GM12891 (cell line): ENCODE measurements at regions not wholly inside any gene's neighbourhood (a gene's known extent, or its start where the extent isn't known, plus 50 kb on each side); places are given as distances from the start of the nearest gene placed in this dataset.

Experiments
- DNase-seq: peaks from one replicate; pipeline ENCODE4 v3.0.0; 2011; ENCODE audit warnings: low spot score; ENCODE audit not compliant: insufficient read length
- FAIRE-seq: peaks from 2 replicates; lab custom pipeline; 2011; peaks lifted over from hg19 to GRCh38; lab: Jason Lieb, UNC
- PAX5 ChIP-seq: IDR thresholded peaks from 2 replicates; pipeline ENCODE4 v1.6.1; 2011; ENCODE audit warnings: low read length, moderate library complexity, mild to moderate bottlenecking; ENCODE audit not compliant: insufficient read depth, severe bottlenecking
- POLR2A ChIP-seq: IDR thresholded peaks from 2 replicates; pipeline ENCODE4 v1.6.1; 2011; ENCODE audit warnings: low read depth, low read length, control low read depth
- POLR2AphosphoS5 ChIP-seq: IDR thresholded peaks from 2 replicates; pipeline ENCODE4 v1.6.1; 2011; ENCODE audit warnings: low read depth, low read length, control low read depth
- POU2F2 ChIP-seq: IDR thresholded peaks from 2 replicates; pipeline ENCODE4 v1.6.1; 2011; ENCODE audit warnings: low read depth, mild to moderate bottlenecking, control low read depth, low read length, moderate library complexity
- SPI1 ChIP-seq: IDR thresholded peaks from 2 replicates; pipeline ENCODE4 v1.6.1; 2011; ENCODE audit warnings: low read depth, low read length, control low read depth
- TAF1 ChIP-seq: IDR thresholded peaks from 2 replicates; pipeline ENCODE4 v1.6.1; 2011; ENCODE audit warnings: low read depth, low read length, control low read depth

DNA sequence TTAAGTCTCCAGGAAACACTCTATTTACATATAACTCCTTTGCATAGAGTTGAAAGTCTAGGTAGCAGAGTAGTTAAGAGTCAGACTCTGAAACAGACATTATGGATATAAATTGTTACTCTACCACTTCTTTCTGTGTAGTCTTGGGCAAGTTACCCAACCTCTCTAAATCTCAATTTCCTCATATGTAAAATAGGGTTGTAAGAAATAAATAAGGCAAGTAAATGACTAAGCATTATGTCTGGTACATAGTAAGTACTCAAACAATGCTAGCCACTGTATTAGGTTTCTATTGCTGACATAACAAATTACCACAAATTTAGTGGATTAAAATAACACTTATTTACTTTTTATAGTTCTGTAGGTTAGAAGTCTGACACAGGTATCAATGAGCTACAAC, 394.1 kb downstream of the PRDM5 start:
- DNase-seq (no peak), FAIRE-seq (no peak)
- TF ChIP-seq PAX5 (no peak), POLR2AphosphoS5 (no peak), POU2F2 (no peak), SPI1 (no peak), POLR2A (no peak), TAF1 (no peak)

DNA sequence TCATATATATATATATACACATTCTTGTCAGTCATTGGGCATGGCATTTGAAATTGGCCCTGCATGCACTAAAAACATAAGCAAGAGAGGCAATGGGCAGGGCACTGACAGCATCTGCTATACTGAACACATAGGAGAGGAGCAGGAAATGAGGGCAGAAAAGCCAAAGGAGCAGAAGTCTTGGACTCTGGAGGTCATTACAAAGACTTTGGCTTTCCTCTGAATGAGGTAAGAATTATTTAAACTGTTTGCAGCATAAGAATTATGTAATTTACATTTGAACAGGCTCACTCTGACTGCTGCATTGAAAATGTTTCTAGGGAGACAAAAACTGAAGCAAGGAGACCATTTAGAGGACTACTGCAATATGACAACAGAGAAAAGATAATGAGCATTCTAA, 396.5 kb downstream of the PRDM5 start:
- TF ChIP-seq POLR2AphosphoS5 (no peak), POLR2A (no peak), PAX5 (no peak), SPI1 (no peak), TAF1 (no peak), POU2F2 (no peak)
- DNase-seq = no peak
- no peak for FAIRE-seq

DNA sequence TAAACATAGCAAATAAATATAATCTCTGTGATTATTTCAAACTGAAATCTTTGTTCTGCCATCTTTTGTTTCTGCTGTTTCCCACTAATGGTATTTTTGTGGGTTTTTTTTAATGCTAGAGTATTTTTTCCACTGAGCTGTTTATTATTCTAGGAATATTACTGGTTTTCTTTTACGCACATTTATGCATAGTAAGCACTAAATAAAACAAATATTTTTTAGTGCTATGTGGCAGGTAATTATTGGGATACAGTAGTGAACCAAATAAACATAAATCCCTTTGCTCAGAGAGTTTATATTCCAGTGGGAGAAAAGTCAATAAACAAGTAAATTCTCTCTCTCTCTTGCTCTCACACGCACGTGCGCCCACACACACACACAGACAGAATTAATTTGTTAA, 397.4 kb downstream of the PRDM5 start:
- no peak for FAIRE-seq
- DNase-seq = no peak

DNA sequence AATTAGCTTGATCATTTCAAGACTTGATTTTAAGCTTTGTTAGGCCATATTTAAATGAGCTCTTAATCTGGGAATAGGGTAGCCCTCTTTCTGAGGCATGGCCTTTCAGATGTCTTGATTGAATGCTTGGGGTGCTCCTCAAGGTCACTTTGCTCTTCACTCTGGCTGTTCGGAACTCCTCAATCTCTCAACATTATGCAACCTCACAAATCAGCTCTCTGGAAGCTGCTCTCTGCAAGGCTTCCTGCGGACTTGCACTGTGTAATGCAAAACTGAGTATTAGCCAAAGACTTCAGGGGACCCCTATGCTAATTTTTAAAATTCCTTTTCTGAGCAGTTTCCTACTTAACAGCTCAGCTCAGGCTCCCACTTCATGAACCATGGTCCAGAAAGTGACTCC, 398.3 kb downstream of the PRDM5 start:
- TF ChIP-seq POLR2AphosphoS5 (no peak), POLR2A (no peak)
- no peak for FAIRE-seq
- no peak for DNase-seq

More for the DNA sequence above, 397.4 kb downstream of the PRDM5 start:
- TF ChIP-seq POU2F2 = no peak
- no peak for TF ChIP-seq POLR2AphosphoS5
- no peak for TF ChIP-seq SPI1
- no peak for TF ChIP-seq TAF1
- TF ChIP-seq PAX5 = no peak
- no peak for TF ChIP-seq POLR2A

DNA sequence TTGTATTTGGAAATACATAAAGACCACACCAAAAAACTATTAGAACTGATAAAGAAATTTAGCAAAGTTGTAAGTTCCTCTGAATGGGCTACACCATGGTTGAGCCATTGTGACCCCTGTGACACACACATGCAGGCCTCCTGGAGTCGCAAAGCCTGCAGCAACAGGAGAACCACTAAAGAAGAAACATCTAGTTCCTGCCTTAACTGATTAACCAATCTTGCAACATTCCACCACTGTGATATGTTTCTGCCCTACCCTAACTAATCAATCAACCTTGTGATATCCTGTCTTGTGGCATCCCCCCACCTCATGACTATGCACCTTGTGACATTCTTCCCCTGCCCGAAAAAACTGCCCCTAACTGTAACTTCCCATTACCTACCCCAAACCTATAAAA, 401.8 kb downstream of the PRDM5 start:
- TF ChIP-seq TAF1 (no peak), POLR2A (no peak), POLR2AphosphoS5 (no peak), POU2F2 (no peak), PAX5 (no peak), SPI1 (no peak)
- FAIRE-seq (no peak), DNase-seq (no peak)

- no peak for FAIRE-seq
- no peak for DNase-seq
- TF ChIP-seq TAF1 (no peak), POLR2AphosphoS5 (no peak), PAX5 (no peak), POLR2A (no peak), POU2F2 (no peak), SPI1 (no peak)
Measured at GRCh38 chr4:120517966-120518365, 404.6 kb downstream of the PRDM5 start.

DNA sequence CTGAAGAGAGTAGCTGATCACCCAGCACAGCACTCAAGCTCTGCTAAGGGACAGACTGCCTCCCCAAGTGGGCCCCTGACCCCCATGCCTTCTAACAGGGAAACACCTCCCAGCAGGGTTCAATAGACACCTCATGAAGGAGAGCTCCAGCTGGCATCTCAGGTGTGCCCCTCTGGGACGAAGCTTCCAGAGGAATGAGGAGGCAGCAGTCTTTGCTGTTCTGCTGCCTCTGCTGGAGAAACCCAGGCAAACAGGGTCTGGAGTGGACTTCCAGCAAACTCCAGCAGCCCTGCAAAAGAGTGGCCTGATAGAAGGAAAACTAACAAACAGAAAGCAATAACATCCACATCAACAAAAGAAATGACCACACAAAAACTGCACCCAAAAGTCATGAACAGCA, 412.8 kb downstream of the PRDM5 start:
- FAIRE-seq = no peak

DNA sequence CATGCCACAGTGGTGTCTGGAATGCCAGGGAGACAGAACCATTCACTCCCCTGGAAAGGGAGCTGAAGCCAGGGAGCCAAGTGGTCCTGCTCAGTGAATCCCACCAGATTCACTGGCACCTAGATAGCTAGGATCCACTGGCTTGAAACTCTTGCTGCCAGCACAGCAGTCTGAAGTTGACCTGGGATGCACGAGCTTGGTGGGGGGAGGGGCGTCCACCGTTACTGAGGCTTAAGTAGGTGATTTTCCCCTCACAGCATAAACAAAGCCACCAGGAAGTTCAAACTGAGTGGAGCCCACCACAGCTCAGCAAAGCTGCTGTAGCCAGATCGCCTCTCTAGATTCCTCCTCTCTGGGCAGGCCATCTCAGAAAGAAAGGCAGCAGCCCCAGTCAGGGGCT, 413.3 kb downstream of the PRDM5 start:
- FAIRE-seq (no peak), DNase-seq (no peak)
- no peak for TF ChIP-seq PAX5
- no peak for TF ChIP-seq POLR2AphosphoS5
- no peak for TF ChIP-seq POLR2A
- TF ChIP-seq POU2F2 = no peak
- no peak for TF ChIP-seq TAF1
- no peak for TF ChIP-seq SPI1

More for the DNA sequence above, 412.8 kb downstream of the PRDM5 start:
- TF ChIP-seq POLR2AphosphoS5 (no peak), PAX5 (no peak), POLR2A (no peak), TAF1 (no peak), POU2F2 (no peak), SPI1 (no peak)
- DNase-seq = no peak

GRCh38 chr4:120508036-120508435, 414.5 kb downstream of the PRDM5 start:
- DNase-seq (no peak), FAIRE-seq (no peak)
- TF ChIP-seq POU2F2 (no peak), SPI1 (no peak), PAX5 (no peak), POLR2AphosphoS5 (no peak), POLR2A (no peak), TAF1 (no peak)

- DNase-seq (no peak), FAIRE-seq (no peak)
- no peak for TF ChIP-seq POLR2AphosphoS5
- TF ChIP-seq PAX5 = no peak
- no peak for TF ChIP-seq SPI1
- no peak for TF ChIP-seq POU2F2
- TF ChIP-seq TAF1 = no peak
- no peak for TF ChIP-seq POLR2A
Measured at GRCh38 chr4:120506536-120506935, 416.0 kb downstream of the PRDM5 start.
